HG03469 (cell line): ENCODE measurements at regions not wholly inside any gene's neighbourhood (a gene's known extent, or its start where the extent isn't known, plus 50 kb on each side); places are given as distances from the start of the nearest gene placed in this dataset.

Source experiments
- ATAC-seq: cut with Tn5 transposase; IDR thresholded peaks from one replicate; pipeline ENCODE4 v1.9.1; 2021; ENCODE audit warnings: mild to moderate bottlenecking, moderate library complexity, moderate number of reproducible peaks; ENCODE audit not compliant: unreplicated experiment

- ATAC-seq = no peak
Measured at GRCh38 chr11:80255021-80255420, 814.2 kb upstream of the TENM4 start.

GRCh38 chr11:80241766-80242165 lies 800.9 kb upstream of the TENM4 start:
- no peak for ATAC-seq

GRCh38 chr11:80240245-80240644 lies 799.4 kb upstream of the TENM4 start:
- no peak for ATAC-seq

GRCh38 chr11:80239217-80239616 lies 798.4 kb upstream of the TENM4 start:
- no peak for ATAC-seq

- no peak for ATAC-seq
Measured at GRCh38 chr11:80227915-80228314, 787.1 kb upstream of the TENM4 start.

- ATAC-seq = no peak
Measured at GRCh38 chr11:80214413-80214812, 773.6 kb upstream of the TENM4 start.

- no peak for ATAC-seq
Measured at GRCh38 chr11:80211673-80212072, 770.8 kb upstream of the TENM4 start.

GRCh38 chr11:80204021-80204420 lies 763.2 kb upstream of the TENM4 start:
- no peak for ATAC-seq

- ATAC-seq = no peak
Measured at GRCh38 chr11:80196932-80197554, 756.2 kb upstream of the TENM4 start.

GRCh38 chr11:80196041-80196440 lies 755.2 kb upstream of the TENM4 start:
- ATAC-seq = no peak

- no peak for ATAC-seq
Measured at GRCh38 chr11:80194625-80195024, 753.8 kb upstream of the TENM4 start.

GRCh38 chr11:80194016-80194415 lies 753.2 kb upstream of the TENM4 start:
- no peak for ATAC-seq

- ATAC-seq = no peak
Measured at GRCh38 chr11:80188076-80188627, 747.3 kb upstream of the TENM4 start.

GRCh38 chr11:80186692-80187091 lies 745.9 kb upstream of the TENM4 start:
- ATAC-seq = no peak

- ATAC-seq = no peak
Measured at GRCh38 chr11:80182901-80183300, 742.1 kb upstream of the TENM4 start.

GRCh38 chr11:80173371-80174136 lies 732.7 kb upstream of the TENM4 start:
- ATAC-seq = no peak

GRCh38 chr11:80168796-80169195 lies 728.0 kb upstream of the TENM4 start:
- ATAC-seq = no peak

- no peak for ATAC-seq
Measured at GRCh38 chr11:80167766-80168165, 726.9 kb upstream of the TENM4 start.

GRCh38 chr11:80165744-80166143 lies 724.9 kb upstream of the TENM4 start:
- ATAC-seq = no peak

GRCh38 chr11:80163441-80163840 lies 722.6 kb upstream of the TENM4 start:
- no peak for ATAC-seq

GRCh38 chr11:80163011-80163410 lies 722.2 kb upstream of the TENM4 start:
- no peak for ATAC-seq

GRCh38 chr11:80162387-80162786 lies 721.6 kb upstream of the TENM4 start:
- ATAC-seq = no peak
